ENCODE measurements at regions not wholly inside any gene's neighbourhood (a gene's known extent, or its start where the extent isn't known, plus 50 kb on each side); places are given as distances from the start of the nearest gene placed in this dataset.

- TF ChIP-seq CTCF (IDR thresholded peaks at IDR 0.05): no peak
- TF ChIP-seq POLR2A (IDR thresholded peaks at IDR 0.05): no peak
Measured at GRCh38 chr4:138948918-138949317, 66.7 kb upstream of the NOCT start.

Measured in uterus (tissue), 2 donors.